ENCODE measurements at regions not wholly inside any gene's neighbourhood (a gene's known extent, or its start where the extent isn't known, plus 50 kb on each side); places are given as distances from the start of the nearest gene placed in this dataset.

GRCh38 chr13:104526561-104526960 is 1460.3 kb upstream of the SLC10A2 start:
- BruUV-seq (replicated peaks) = no TSS peak
- CTCF ChIA-PET = no interaction called here
- intact Hi-C loops (cut with micrococcal nuclease) = no loop called here

GRCh38 chr13:104525467-104525866 is 1459.2 kb upstream of the SLC10A2 start:
- Histone ChIP-seq H3K36me3 (ENCODE audit: low read depth, low read length) (no peaks in the 10 kb centered on the region), H3F3A (ENCODE audit: low read length, unreplicated experiment) (no peaks in the 10 kb centered on the region), H3K27me3 (ENCODE audit: low read length) (no peaks in the 10 kb centered on the region), H3K9me2 (replicated peaks; ENCODE audit: low read length) (no peaks in the 10 kb centered on the region), H3K9me3 (ENCODE audit: low read length) (no peaks in the 10 kb centered on the region), H3K27ac (ENCODE audit: low read length) (no peak overlapping the region), H2AFZ (ENCODE audit: low read length) (no peak overlapping the region), H3K79me2 (ENCODE audit: low read length) (no peaks in the 10 kb centered on the region), H3K4me3 (ENCODE audit: low read length) (no peak overlapping the region), H3K9ac (ENCODE audit: low read length) (no peak overlapping the region), H3K4me2 (ENCODE audit: low read length) (no peak overlapping the region), H4K20me1 (ENCODE audit: low read length) (no peaks in the 10 kb centered on the region), H3K4me1 (ENCODE audit: insufficient read depth, low read length) (no peaks in the 10 kb centered on the region)
- POLR2A ChIA-PET (ENCODE audit: unreplicated experiment) = no interaction called here
- intact Hi-C loops (cut with micrococcal nuclease) = no loop called here
- no TSS peak for BruUV-seq (replicated peaks)
- no peak for TF ChIP-seq EZH2phosphoT487 (IDR thresholded peaks at IDR 0.05; ENCODE audit: borderline replicate concordance, low read length)
- TF ChIP-seq CTCF (conservative IDR thresholded peaks at IDR 0.05; ENCODE audit: low read depth, low read length) = no peak
- no peak for TF ChIP-seq EZH2 (IDR thresholded peaks at IDR 0.05; ENCODE audit: low read length, unreplicated experiment)
- no peak for DNase-seq
- no peak for ATAC-seq
- CTCF ChIA-PET = no interaction called here

More at GRCh38 chr13:104526561-104526960, 1460.3 kb upstream of the SLC10A2 start:
- TF ChIP-seq EZH2phosphoT487 (IDR thresholded peaks at IDR 0.05; ENCODE audit: borderline replicate concordance, low read length) = no peak
- TF ChIP-seq EZH2 (IDR thresholded peaks at IDR 0.05; ENCODE audit: low read length, unreplicated experiment) = no peak
- no peak for TF ChIP-seq CTCF (conservative IDR thresholded peaks at IDR 0.05; ENCODE audit: low read depth, low read length)
- no peaks in the 10 kb centered on the region for H3K79me2 ChIP-seq (ENCODE audit: low read length)
- H2AFZ ChIP-seq (ENCODE audit: low read length) = no peak overlapping the region
- ATAC-seq (no peak), DNase-seq (no peak)
- H3K4me1 ChIP-seq (ENCODE audit: insufficient read depth, low read length) = no peaks in the 10 kb centered on the region
- no peaks in the 10 kb centered on the region for H3K36me3 ChIP-seq (ENCODE audit: low read depth, low read length)
- H3K27me3 ChIP-seq (ENCODE audit: low read length) = no peaks in the 10 kb centered on the region
- no peak overlapping the region for H3K4me2 ChIP-seq (ENCODE audit: low read length)
- H3K9ac ChIP-seq (ENCODE audit: low read length) = no peak overlapping the region
- H3K27ac ChIP-seq (ENCODE audit: low read length) = no peak overlapping the region
- H3F3A ChIP-seq (ENCODE audit: low read length, unreplicated experiment) = no peaks in the 10 kb centered on the region
- H3K9me2 ChIP-seq (replicated peaks; ENCODE audit: low read length) = no peaks in the 10 kb centered on the region
- POLR2A ChIA-PET (ENCODE audit: unreplicated experiment) = no interaction called here
- no peaks in the 10 kb centered on the region for H4K20me1 ChIP-seq (ENCODE audit: low read length)
- H3K9me3 ChIP-seq (ENCODE audit: low read length) = no peaks in the 10 kb centered on the region
- H3K4me3 ChIP-seq (ENCODE audit: low read length) = no peak overlapping the region

GRCh38 chr13:104522235-104523072 is 1456.2 kb upstream of the SLC10A2 start:
- ChIA-PET POLR2A (ENCODE audit: unreplicated experiment) (no interaction called here), CTCF (no interaction called here)
- Histone ChIP-seq H3K27ac (ENCODE audit: low read length) (no peak overlapping the region), H3K4me2 (ENCODE audit: low read length) (no peak overlapping the region), H3K4me1 (ENCODE audit: insufficient read depth, low read length) (no peaks in the 10 kb centered on the region), H3K79me2 (ENCODE audit: low read length) (no peaks in the 10 kb centered on the region), H3K9me2 (replicated peaks; ENCODE audit: low read length) (no peaks in the 10 kb centered on the region), H3K9me3 (ENCODE audit: low read length) (no peaks in the 10 kb centered on the region), H3K36me3 (ENCODE audit: low read depth, low read length) (no peaks in the 10 kb centered on the region), H3K4me3 (ENCODE audit: low read length) (no peak overlapping the region), H3K27me3 (ENCODE audit: low read length) (no peaks in the 10 kb centered on the region), H4K20me1 (ENCODE audit: low read length) (no peaks in the 10 kb centered on the region), H2AFZ (ENCODE audit: low read length) (no peak overlapping the region), H3K9ac (ENCODE audit: low read length) (no peak overlapping the region), H3F3A (ENCODE audit: low read length, unreplicated experiment) (no peaks in the 10 kb centered on the region)
- intact Hi-C loops (cut with micrococcal nuclease) = no loop called here
- TF ChIP-seq EZH2 (IDR thresholded peaks at IDR 0.05; ENCODE audit: low read length, unreplicated experiment) (no peak), EZH2phosphoT487 (IDR thresholded peaks at IDR 0.05; ENCODE audit: borderline replicate concordance, low read length) (no peak), CTCF (conservative IDR thresholded peaks at IDR 0.05; ENCODE audit: low read depth, low read length) (no peak)
- DNase-seq (no peak), ATAC-seq (no peak)
- no TSS peak for BruUV-seq (replicated peaks)
